Uterus (tissue), 2 donors: ENCODE measurements at regions not wholly inside any gene's neighbourhood (a gene's known extent, or its start where the extent isn't known, plus 50 kb on each side); places are given as distances from the start of the nearest gene placed in this dataset.

Experiments used
- POLR2A ChIP-seq, 2 donors: fragments of 450-650 bp; IDR thresholded peaks; one replicate each; pipeline ENCODE4 v1.6.1; 2016; ENCODE audit warnings: antibody characterized with exemption in 2 of 2, mild to moderate bottlenecking in 1 of 2, moderate library complexity in 1 of 2
- TF ChIP-seq, protein P1 (sequence below), 4 experiments: fragments of 200-600 bp in 2 of 4; fragments of 450-650 bp in 2 of 4; sonication (generic) in 2 of 4; IDR thresholded peaks; one replicate each; pipeline ENCODE4 v1.5.1; 2016 to 2019; ENCODE audit warnings: antibody characterized with exemption in 4 of 4, mild to moderate bottlenecking in 2 of 4, moderate library complexity in 1 of 4

DNA sequence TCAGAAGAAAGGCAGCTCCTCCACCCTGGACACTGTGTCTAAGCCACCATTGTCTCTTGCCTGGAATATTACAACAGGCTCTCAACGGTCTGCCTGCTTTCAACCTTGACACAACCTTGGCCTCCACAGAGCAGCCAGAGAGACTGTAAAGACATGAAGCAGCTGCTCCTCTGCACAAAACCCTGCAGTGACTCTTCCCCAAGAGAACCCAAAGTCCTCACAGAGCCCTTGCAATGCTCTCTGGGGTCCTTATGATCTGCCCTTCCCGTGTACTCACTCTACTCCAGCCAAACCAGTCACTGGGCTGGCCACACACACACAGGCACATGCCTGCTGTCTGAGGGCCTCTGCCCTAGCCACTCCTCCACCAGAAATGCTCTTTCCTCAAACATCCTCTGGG lies 75.9 kb upstream of the CPEB2 start:
- TF ChIP-seq, protein P1, sequence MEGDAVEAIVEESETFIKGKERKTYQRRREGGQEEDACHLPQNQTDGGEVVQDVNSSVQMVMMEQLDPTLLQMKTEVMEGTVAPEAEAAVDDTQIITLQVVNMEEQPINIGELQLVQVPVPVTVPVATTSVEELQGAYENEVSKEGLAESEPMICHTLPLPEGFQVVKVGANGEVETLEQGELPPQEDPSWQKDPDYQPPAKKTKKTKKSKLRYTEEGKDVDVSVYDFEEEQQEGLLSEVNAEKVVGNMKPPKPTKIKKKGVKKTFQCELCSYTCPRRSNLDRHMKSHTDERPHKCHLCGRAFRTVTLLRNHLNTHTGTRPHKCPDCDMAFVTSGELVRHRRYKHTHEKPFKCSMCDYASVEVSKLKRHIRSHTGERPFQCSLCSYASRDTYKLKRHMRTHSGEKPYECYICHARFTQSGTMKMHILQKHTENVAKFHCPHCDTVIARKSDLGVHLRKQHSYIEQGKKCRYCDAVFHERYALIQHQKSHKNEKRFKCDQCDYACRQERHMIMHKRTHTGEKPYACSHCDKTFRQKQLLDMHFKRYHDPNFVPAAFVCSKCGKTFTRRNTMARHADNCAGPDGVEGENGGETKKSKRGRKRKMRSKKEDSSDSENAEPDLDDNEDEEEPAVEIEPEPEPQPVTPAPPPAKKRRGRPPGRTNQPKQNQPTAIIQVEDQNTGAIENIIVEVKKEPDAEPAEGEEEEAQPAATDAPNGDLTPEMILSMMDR (IDR thresholded peaks at IDR 0.05), result no peak
- no peak for TF ChIP-seq POLR2A (IDR thresholded peaks at IDR 0.05)
